CD4-positive, alpha-beta T cell treated with Interleukin-12 subunit alpha and Interleukin-12 subunit beta, for 1 hour (primary cell): ENCODE measurements at regions not wholly inside any gene's neighbourhood (a gene's known extent, or its start where the extent isn't known, plus 50 kb on each side); places are given as distances from the start of the nearest gene placed in this dataset.
"Not testable (repeated sequence)": the region's sequence is repeated elsewhere in the genome, so short reads cannot be mapped to it uniquely, and the experiment has no call there.

ENCODE experiments used
- DNase-seq: peaks from one replicate; pipeline ENCODE4 v3.0.0-alpha.2; 2020

DNA sequence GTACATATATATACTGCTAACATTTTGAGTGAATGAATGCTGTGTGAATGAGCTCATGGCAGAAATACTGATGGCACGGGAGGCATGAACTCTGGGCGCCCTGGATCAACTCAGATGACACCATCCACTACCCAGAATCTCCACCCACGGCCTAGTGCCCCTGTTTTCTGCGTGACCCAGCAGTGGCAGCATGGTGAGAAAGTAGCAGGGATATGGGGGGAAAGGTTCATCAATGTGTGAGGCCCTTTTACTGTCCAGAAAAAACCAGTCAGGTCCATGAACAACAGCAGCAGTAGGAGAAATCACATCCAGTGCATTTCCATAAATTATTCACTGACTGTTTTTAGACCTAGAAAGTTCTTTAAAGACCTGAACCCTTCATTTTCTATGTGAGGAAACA lies 391.0 kb upstream of the NRP1 start:
- DNase-seq, result no peak

DNA sequence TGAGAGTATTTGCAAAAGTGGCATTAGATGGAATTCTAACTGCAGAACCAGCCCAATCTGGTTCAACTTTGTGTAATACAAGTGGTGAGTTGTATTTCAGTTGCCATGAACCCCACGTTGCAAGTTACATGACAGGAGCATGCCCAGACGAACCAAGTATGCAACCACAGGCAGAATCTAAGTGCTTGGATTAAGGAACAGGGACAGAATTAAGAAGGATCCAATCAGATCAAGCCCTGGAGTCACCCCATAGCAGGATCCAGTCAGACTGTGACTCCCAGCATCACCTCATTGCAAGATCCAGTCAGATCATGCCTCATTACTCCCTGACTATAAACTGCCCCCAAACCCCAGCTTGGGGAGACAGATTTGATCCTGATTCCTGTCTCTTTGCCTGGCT lies 388.7 kb upstream of the NRP1 start:
- DNase-seq, result no peak

DNA sequence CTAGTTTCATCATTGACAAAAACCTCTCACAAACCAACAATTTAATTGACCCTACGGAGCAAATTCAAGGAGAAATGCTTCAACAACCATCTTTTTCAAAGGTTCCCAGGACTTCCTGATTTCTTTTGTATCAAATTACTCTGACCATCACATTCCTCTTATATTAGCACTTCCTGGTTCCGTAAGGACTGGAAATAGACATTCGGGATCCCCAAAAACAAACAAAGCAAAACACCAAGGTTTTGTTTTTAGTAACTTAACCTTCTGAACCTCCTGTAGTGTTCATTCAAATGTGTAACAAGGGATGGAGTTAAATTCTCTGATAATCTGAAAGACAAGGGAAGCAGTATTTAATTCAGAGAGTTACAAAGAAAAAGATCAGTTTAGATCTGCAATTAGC lies 387.6 kb upstream of the NRP1 start:
- no peak for DNase-seq

DNA sequence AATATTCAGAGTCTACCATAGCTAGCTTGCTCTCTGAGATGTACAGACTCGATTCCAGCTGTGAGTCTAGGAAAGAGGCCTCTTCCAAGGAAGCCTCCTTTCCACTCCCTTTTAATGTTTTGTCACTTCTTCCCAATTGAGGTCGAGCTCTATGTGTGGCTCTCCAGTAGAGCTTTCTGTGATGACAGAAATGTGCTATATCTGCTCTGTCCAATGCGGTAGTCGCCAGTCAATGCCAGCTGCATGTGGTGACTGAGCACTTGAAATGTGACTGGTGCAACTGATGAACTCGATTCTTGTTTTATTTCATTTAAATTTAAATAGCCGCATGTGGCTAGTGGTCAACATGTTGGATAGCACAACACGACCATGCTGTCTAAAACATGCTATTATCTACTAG lies 387.0 kb upstream of the NRP1 start:
- no peak for DNase-seq

DNA sequence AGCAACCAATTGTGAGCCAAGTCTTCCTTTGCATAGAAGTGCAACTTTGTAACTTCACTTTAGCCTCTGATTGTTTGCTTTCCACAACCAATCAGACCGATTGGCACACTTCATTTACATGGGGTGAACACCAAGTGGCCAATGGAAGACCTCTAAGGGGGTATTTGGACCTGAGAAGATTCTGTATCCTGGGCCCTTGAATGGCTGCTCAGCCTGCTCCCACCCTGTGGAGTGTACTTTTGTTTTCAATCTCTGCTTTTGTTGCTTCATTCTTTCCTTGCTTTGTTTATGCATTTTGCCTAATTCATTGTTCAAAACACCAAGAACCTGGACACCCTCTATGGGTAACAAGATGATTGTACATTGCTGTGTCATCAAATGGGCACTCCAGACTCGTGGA lies 385.7 kb upstream of the NRP1 start:
- no peak for DNase-seq

DNA sequence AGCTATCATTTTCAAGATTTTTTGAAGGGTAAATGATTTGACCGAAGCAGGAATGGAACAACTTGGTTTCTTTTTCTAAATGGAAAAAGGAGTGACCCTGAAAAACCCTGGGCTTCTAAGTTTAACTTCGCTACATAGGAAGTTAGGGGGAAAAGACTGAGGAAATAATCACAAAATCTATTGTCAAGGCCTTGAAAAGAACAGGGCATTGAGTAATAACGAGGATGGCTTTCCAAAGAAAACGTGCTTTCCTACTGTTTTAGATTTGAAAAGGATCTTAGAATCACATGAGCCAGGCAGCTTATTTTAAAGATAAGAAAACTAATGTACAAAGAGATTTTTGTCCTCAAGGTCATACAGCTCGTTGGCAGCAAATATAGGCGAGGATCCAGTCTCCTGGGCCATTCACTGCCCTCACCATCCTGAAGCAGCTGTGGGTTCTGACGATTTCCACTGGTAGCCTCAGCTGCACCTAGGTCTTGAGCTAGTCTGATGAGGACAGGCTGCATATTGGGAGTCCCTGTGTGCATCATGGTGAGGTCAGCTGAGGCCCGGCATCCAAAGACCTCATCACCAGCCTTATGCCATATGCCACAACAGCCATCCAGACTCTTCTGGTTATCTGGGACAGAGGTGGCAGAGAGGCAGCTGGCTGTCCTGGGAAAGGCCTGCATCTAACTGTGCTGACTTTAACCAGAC lies 384.7 kb upstream of the NRP1 start:
- no peak for DNase-seq

DNA sequence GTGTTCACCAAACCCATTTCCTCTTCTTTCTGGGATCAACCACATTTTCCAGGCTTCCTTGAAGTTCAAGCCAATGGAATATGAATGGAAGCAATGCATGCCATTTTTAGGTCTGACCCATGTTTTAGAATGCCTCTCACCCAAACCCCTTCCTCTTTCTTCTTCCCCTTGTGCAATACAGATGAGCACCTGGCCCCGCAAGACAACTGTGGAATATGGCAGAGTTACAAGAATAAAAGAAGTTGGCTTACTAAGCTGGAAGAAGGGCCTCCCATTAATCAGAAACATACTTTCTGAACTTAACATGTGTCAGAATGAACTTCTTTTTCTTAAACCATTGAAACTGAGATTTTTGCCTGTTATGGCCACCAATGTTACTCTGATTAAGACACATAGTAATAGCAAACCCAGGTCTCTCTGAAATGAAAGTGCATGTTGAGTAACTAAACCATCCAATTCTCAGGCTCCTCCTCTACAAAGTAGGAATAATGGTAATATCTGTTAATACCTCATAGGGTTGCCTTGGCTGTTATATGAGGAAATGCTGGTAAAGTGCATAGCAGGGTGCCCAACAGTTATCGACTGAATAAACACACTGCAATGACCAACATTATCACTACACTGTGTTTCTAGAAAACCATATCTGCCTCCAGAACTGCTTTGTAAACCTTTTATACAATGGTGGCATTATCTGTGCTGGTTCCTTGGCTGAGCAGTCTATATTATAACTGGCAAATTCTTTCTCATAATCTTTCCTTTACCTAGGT lies 382.2 kb upstream of the NRP1 start:
- DNase-seq, result no peak

DNA sequence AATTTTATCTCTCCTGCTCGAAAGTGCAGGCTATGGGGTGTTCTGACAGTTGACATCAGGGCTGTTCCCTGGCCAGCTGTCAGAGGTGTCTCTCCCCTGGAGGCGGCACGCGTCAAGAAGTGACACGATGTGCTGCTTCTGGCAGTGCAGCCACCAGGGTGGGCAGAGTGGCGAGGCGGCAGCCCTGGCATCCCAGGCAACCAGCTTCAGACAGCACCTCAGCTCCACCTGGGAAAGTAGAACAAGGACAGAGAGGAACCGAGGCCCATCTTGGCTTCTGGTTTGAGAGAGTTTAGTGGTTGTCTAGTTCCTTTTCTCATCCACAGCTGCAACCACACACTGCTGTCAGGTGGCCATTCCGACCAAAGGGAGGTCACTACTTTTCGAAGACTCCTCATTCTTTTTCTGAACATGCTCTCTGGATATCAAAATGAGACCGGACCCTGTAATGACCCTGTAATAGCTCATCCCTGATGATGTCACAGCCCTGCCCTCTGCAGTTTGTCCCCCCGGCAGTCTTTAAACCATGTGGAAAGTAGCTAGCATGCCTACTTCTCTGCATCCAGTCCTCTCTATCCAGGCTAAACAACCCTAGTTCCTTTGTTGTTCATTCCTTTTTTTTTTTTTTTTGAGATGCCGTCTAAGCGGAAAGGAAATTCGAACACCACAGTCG lies 381.0 kb upstream of the NRP1 start:
- no peak for DNase-seq

DNA sequence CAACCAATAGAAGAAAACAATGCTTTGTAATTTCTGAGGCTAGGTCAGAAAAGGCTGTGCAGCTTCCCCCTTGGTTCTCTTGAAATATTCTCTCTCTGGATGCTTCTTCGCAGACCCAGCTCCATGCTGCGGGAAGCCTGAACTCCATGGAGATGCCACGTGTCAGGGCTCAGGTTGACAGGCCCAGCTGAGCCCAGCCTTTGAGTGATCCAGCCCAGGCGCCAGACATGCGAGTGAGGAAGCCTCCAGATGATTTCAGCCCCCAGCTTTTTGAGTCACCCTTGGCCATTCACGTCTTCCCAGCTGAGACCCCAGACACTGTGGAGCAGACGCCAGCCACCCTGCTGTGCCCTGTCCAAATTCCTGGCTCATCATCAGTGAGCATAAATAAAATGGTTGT lies 378.4 kb upstream of the NRP1 start:
- no peak for DNase-seq

DNA sequence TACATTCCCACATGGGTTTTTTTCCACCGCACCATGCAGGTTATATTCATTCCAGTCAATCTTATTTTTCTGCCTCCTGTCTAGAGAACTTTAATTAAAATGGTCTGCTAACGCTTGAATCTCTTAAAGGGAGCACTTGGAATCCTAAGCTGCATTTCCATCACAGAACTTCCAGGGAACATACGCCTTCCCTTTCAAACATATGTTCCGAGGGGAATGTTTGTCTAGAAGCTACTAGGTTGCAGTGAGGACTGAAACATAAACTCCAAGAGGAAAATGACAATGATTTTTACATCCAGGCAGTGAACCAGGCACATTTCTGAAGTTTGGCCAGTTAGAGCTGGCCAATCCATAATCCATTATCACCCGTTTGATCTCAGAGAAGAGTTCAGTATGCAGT lies 375.5 kb upstream of the NRP1 start:
- DNase-seq, result no peak

DNA sequence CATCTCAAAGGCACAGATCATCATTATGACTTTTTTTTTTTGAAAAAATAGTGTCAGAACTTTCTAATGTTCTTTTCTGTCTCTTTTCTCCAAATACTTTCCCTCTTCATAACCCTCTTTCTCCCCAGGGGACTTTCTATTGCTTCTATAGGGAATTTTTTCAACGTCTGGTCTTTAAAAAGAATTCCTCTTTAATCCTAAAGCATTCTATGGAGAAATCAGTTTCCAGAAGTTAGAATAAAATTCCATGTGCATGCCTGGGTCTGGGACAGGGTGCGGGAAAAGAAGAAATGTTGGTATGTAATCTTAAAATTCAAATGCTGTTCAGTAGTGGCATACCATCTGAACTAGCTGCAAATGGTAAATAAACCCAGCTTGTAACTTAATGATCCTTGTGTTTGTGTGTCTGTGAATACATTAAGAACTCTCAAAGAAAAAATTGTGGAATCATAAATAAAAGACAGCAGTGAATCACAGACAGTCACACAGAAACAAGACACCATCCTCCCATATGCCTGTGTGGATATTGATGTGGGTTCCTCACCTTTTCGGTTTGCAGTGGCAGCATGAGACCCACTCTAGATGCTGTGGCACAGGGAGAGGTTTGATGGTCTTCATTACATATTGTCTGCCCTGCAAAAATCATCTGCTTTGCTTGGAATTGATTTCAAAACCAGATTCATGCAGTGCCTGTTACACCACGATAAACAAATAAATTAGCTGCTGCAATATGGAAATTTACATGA lies 374.7 kb upstream of the NRP1 start:
- DNase-seq, result no peak

DNA sequence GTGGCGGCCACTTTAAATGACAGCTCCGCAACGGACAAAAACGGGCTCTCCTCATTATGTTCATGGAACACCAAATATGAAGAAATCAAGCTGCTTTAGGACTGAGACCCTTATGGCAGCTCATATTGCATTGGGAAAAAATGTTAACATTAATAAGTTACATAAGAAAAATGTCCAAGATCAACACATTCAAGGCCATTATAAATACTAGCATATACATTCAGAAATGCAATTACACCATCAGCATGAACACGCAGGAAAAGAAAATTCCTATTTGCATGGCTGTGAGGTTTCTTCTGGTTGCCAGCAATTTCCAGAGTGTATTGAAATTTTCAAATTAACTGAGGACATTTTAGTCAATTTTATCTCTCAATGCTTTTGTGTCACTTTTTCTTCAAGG lies 374.1 kb upstream of the NRP1 start:
- DNase-seq, result no peak

DNA sequence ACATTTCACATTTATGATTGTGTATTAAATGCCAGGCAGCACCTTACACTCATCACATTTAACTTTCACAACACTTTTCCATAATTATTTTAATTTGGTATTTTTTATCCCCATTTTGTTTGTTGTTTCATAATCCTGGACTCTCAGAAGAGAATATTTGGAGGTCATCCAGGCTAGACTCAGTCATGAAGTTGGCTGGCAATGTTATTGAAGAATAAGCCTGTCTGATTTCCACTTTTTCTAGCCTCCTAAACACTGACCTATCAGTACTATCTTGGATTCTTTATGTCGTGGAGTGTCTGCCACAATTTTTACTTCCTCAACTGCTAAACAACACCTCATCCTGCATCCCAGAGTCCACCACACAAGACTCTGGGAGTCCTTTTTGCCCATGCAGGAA lies 372.3 kb upstream of the NRP1 start:
- no peak for DNase-seq

DNA sequence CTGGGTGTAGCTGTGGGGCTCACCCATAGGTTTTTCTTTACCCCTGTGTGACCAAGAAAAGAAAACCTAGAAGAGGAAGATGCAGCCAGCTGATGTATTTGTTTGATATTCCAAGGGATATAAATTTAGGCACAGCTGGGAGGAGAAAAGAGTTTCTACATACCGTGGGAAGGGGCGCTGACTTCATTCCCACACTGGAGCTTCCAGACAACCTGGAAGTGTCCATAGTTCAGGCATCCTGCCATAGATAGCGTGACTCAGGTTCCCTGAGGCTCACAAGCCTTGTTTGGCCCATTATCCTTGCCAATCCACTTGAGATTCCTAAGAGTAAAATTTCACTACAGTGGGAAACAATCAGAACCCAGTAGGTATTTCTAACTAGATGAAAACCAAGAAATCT lies 371.7 kb upstream of the NRP1 start:
- DNase-seq, result no peak

DNA sequence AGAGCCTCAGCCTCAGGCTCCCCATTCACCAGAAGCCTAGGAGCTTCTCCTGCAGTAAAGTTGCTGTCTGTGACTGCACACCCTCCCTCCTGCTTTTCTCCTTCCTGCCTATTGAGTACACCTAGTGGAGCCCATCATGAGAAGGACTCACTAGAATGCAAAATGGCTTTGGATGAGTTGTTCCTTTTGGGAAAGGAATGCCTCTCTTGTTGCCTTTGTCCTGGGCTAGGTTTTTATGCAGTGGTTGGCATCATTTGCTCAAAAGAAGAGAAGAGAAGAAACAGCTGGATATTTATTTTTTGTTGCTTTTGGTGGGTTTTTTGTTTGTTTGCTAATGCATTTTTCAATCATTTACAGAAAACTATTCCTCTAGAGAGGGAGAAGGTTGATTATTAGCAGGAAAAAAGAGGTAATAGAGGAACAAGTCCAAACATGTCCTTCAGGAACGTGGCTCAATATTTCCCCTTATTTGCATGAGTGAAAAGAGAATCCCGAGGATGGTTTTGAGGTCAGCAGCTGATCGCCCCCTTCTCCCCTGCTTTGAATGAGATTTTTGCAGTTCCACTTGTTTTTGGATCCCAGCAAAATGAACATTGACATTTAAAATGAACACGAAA lies 369.9 kb upstream of the NRP1 start:
- no peak for DNase-seq

DNA sequence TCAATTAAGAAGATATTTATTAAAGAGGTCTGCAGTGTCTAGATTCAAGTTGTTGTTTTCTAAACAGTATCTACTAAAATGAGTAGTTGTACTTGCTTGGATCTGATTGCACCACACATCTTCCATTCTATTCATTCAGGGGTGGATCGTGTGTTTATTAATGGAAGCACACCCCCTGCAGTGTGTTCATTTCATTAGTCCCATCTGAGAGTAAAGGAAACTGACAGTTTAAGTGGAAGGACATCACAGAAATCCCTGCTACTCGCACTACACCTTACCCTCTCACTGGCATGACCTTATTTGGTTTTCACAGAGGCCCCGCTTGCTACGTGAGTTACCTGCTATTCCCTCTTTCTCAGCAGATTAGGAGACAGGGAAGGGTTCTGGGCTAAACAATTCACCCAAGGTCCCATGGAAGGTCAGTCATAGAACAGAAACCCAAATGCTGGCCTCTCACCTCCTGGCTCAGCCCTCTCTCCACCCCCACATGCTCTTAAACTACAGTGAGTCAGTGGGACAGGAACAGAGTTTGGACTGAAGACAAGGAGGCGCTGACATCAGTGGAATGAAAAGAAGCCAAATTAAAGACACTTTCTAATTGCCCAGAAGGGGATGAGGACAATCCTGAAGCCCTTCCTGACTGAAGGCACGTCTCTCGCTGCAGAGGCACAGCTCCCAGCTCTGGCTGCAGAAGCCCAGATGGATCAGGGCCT lies 369.2 kb upstream of the NRP1 start:
- no peak for DNase-seq

DNA sequence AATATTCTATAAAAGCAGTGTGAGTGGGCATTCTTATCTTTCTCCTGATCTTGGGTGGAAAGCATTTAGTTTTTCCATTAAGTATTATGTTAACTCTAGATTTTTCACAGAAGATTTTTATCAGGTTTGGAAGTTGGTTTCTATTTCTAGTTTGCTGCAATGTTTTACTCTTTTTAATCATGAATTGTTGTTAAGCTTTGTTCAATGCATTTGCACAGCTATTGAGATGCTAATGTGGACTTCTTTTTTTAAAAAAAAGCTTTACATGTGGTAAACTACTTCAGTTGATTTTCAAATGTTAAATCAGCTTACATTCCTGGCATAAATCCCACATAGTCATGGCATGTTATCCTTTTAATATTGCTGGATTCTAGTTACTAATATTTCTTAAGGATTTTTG lies 363.6 kb upstream of the NRP1 start:
- no peak for DNase-seq

DNA sequence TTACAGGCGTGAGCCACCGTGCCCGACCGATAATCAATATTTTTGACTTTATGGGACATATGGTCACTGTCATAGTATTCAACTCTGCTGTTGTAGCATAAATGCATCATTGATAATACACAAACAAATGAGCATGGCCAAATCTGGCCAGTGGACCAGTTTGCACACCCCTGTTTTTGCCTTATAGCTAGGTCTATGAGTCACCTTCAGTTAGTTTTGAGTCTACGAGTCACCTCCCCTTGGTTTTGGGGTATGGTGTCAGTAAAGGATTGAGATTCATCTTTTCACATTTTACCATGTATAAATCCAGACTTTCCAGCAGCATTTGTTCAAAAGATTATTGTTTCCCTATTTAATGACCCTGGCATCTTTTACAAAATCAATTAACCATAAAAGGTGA lies 362.5 kb upstream of the NRP1 start:
- no peak for DNase-seq

DNA sequence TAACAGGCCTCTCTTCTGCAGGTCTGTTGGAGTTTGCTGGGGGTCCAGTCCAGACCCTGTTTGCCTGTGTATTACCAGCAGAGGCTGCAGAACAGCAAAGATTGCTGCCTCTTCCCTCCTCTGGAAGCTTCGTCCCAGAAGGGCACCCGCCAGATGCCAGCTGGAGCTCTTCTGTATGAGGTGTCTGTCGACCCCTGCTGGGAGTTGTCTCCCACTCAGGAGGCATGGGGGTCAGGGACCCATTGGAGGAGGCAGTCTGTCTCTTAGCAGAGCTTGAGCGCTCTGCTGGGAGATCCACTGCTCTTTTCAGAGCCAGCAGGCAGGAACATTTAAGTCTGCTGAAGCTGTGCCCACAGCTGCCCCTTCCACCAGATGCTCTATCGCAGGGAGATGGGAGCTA lies 361.1 kb upstream of the NRP1 start:
- DNase-seq, result no peak

DNA sequence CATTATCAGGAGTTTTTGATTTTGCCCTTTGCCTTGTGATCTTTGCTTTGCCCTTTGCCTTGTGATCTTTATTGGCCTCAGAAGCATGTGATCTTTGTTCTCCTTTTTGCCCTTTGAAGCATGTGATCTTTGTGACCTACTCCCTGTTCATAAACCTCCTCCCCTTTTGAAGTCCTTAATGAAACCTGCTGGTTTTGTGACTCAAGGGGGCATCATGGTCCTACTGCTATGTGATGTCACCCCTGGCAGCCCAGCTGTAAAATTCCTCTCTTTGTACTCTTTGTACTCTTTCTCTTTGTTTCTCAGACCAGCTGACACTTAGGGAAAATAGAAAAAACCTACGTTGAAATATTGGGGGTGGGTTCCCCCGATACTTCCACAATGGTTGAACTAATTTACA lies 356.1 kb upstream of the NRP1 start:
- not testable (repeated sequence) for DNase-seq

DNA sequence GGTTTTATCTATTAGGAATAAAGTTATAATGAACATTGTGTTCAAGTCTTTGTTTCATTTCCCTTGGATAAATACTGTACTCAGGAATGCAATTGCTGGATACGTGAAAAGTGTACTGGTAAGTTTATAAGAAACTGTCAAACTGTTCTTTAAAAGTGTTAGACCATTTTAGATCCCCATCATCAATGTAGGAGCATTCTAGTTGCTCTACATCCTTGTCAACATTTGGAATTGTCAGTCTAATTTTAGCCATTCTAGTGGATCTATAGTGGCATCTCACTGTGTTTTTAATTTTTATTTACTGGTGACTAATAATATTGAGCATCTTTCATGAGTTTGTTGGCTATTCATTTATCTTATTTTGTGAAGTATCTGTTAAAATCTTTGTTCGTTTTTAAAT lies 354.0 kb upstream of the NRP1 start:
- DNase-seq, result no peak

DNA sequence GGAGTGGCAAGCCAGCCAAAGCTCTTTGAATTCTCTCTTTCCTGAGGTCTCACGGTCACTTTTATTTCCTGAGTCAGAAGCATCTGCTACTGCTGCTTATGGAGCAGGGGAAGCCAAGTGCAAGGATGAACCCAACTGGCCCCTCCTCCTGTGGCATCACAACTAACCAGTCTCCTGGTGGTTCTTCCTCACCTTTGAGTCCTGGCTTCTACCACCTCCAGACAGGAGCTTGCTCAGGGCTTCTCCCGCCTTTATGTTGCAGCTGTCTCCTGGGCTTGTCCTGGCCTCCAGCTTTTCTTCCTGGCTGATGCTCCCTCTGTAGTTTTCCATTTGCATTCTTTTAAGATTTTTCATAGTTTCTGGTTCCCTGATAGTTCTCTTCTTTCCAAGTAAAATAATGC lies 349.7 kb upstream of the NRP1 start:
- DNase-seq, result no peak

DNA sequence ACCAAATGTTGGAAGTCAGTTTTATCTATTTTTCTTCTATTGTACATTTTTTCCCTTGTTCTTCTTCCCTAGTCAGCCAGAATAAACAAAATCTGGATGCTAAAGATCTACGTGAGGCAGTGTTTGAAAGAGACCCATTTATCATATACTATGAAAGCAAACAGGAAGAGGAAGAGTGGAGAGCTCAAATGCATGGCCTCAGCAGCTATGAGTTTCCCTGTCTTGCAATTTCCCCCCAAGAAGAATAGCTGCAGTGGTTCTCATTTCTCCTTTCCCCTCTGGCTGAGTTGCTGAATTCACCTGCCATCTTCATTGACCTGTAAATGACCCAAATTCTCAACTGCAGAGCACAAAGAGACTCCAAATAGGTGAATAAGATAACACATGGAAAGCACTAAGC lies 347.1 kb upstream of the NRP1 start:
- no peak for DNase-seq
